HepG2 (cell line): ENCODE measurements at regions not wholly inside any gene's neighbourhood (a gene's known extent, or its start where the extent isn't known, plus 50 kb on each side); places are given as distances from the start of the nearest gene placed in this dataset.

Experiments
- ATAC-seq: fragments of 200-7000 bp; cut with Tn5 transposase; 3 replicates; pipeline ENCODE4 v1.9.1; 2020; ENCODE audit warnings: mild to moderate bottlenecking, moderate library complexity
- BruUV-seq: library from RNA; stranded (reverse); fragments of 400-500 nt; replicated peaks from 2 replicates; lab custom pipeline; 2021; lab: Mats Ljungman, UMichigan
- CTCF ChIA-PET: fragments of 300-600 bp; formaldehyde crosslinking; extraction: SDS; loops from one replicate; lab custom pipeline; 2021; ENCODE audit warnings: low total read pairs, inconsistent platforms, low intra/inter-chr PET ratio; lab: Yijun Ruan, JAX
- POLR2A ChIA-PET: fragments of 350-600 bp; sonication (Branson Sonifier 250); formaldehyde crosslinking; loops from one replicate; lab custom pipeline; 2020; ENCODE audit warnings: antibody characterized with exemption, inconsistent platforms; lab: Yijun Ruan, JAX
- DNase-seq: peaks from one replicate; pipeline ENCODE4 v3.0.0-alpha.2; 2015; ENCODE audit warnings: low spot score
- FAIRE-seq: peaks from 3 replicates; lab custom pipeline; 2011; peaks lifted over from hg19 to GRCh38; lab: Jason Lieb, UNC
- H2AFZ ChIP-seq: one replicate; pipeline ENCODE4 v1.6.1; 2011; ENCODE audit warnings: low read length, inconsistent platforms
- H3K27ac ChIP-seq: fragments of 300-600 bp; 3 replicates; pipeline ENCODE4 v1.8.0; 2011; ENCODE audit warnings: mixed run types, mild to moderate bottlenecking, mixed read lengths, low read length, inconsistent platforms; ENCODE audit not compliant: insufficient read depth; ENCODE audit errors: extremely low read length
- H3K27me3 ChIP-seq, 2 experiments: fragments of 200-600 bp in 1 of 2; 2 replicates in 1 of 2; 3 replicates in 1 of 2; pipeline versions ENCODE4 v1.6.0 to v1.8.0; 2011; ENCODE audit warnings: low read length in 2 of 2, mild to moderate bottlenecking in 2 of 2, moderate library complexity in 2 of 2, inconsistent platforms in 1 of 2; ENCODE audit not compliant: insufficient read depth in 2 of 2, control insufficient read depth in 1 of 2
- H3K36me3 ChIP-seq, 2 experiments: fragments of 200-600 bp in 1 of 2; replicated peaks in 1 of 2; 2 replicates in 1 of 2; 3 replicates in 1 of 2; pipeline versions ENCODE4 v1.5.1 to v1.8.0; 2011; ENCODE audit warnings: low read length in 2 of 2, inconsistent platforms in 1 of 2; ENCODE audit not compliant: insufficient read depth in 2 of 2, control insufficient read depth in 1 of 2
- H3K4me1 ChIP-seq: 2 replicates; pipeline ENCODE4 v1.5.1; 2012; ENCODE audit warnings: low read length, inconsistent platforms; ENCODE audit not compliant: insufficient read depth
- H3K4me2 ChIP-seq: 2 replicates; pipeline ENCODE4 v1.6.0; 2011; ENCODE audit warnings: low read depth, low read length, inconsistent platforms
- H3K4me3 ChIP-seq, 3 experiments: fragments of 200-600 bp in 1 of 3; sonication (generic), shearing (Covaris generic) in 1 of 3; replicated peaks in 1 of 3; 2 replicates each; pipeline ENCODE4 v1.5.1; 2011 to 2016; ENCODE audit warnings: low read length in 3 of 3, inconsistent platforms in 2 of 3, low read depth in 2 of 3, mild to moderate bottlenecking in 2 of 3, control low read depth in 1 of 3, mixed read lengths in 1 of 3; ENCODE audit not compliant: insufficient read depth in 1 of 3
- H3K79me2 ChIP-seq: one replicate; pipeline ENCODE4 v1.6.1; 2011; ENCODE audit warnings: low read length, inconsistent platforms; ENCODE audit not compliant: insufficient read depth
- H3K9ac ChIP-seq: 2 replicates; pipeline ENCODE4 v1.6.0; 2011; ENCODE audit warnings: mild to moderate bottlenecking, low read depth, low read length, inconsistent platforms; ENCODE audit not compliant: insufficient read depth
- H3K9me3 ChIP-seq: 2 replicates; pipeline ENCODE4 v1.5.1; 2012; ENCODE audit warnings: mild to moderate bottlenecking, low read length
- H4K20me1 ChIP-seq: 2 replicates; pipeline ENCODE4 v1.6.0; 2011; ENCODE audit warnings: inconsistent platforms, mild to moderate bottlenecking, low read length, moderate library complexity; ENCODE audit not compliant: insufficient read depth
- ZNF558 ChIP-seq: sonication (generic); formaldehyde crosslinking; IDR thresholded peaks from 2 replicates; pipeline ENCODE4 v1.9.0; 2022; ENCODE audit warnings: mild to moderate bottlenecking, missing genetic modification reagents, borderline replicate concordance
- ZNF713 ChIP-seq: sonication (generic); formaldehyde crosslinking; IDR thresholded peaks from 2 replicates; pipeline ENCODE4 v1.4.0; 2020; ENCODE audit warnings: mild to moderate bottlenecking, missing genetic modification reagents
- ZNF724P ChIP-seq: sonication (generic); formaldehyde crosslinking; IDR thresholded peaks from 2 replicates; pipeline ENCODE4 v1.8.0; 2022; ENCODE audit warnings: missing genetic modification reagents, borderline replicate concordance
- WGBS: methylation state at CpG from one replicate; pipeline ENCODE4 v1.1.6; 2017; ENCODE audit warnings: low lambda C conversion rate; 5-methylcytosine and 5-hydroxymethylcytosine counted together
- in situ Hi-C: cut with HindIII; loops from 2 replicates; pipeline ENCODE4 v1.10.0; 2017; ENCODE audit warnings: low pct_unique_long_range_greater_than_20kb; ENCODE audit not compliant: extremely low pct_ligation_motif_present
- intact Hi-C: fragments of 100-400 bp; cut with micrococcal nuclease; formaldehyde crosslinking; loops from one replicate; pipeline ENCODE4 v1.10.0; 2022; ENCODE audit not compliant: unreplicated experiment

DNA sequence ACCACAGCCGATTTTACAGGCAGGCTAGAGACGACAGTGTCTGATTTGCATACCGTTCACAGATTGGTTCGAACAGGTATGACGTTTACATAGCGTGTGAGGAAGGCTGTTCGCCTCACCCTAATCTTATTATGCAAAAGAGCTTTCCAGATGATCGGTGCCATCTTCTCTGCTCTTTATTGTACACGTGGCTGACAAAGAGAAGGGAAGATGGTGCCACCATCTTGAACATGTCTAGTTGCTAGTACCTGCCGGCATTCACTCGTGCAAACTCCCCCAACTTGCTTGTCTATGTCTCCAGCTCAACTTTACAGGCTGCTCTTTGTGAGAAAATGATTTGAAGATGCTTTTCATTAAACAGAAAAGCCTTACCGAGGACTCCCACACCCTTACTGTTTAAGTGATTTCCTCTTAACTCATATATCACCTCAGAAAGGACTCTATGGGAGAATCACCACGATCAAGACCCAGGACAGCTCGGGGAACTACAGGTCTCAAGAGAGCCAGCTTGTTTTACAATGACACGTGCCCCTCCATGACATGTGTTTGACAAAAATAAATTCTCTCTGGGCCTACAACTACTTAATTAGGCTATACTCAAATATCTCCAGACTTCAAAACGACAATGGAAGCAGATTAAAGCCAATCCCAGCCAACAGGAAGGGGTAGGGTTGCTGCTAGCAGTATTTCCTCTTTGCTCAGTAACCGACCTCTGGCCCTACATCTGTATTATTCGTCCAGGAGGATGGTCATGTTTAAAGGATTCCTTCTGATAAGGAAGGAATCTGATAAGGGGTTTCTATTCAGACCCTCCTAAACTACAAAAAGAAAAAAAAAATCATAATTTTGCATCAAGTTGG lies 480.6 kb downstream of the TMEM114 start:
- no peak for TF ChIP-seq ZNF713 (CRISPR knock-in tag)
- no peak for TF ChIP-seq ZNF558 (CRISPR knock-in tag)
- ChIA-PET POLR2A (no interaction called here), CTCF (no interaction called here)
- in situ Hi-C loops (no loop called here), intact Hi-C loops (no loop called here)
- Histone ChIP-seq H3K9ac (no peak overlapping the region), H3K4me3 (no peak overlapping the region), H3K79me2 (no peaks in the 10 kb centered on the region), H3K4me1 (no peaks in the 10 kb centered on the region), H3K27ac (no peak overlapping the region), H3K27me3 (no peaks in the 10 kb centered on the region), H3K4me2 (no peak overlapping the region), H3K9me3 (peaks cover 17% of the 10 kb centered on the region), H2AFZ (no peak overlapping the region), H3K36me3 (no peaks in the 10 kb centered on the region), H4K20me1 (no peaks in the 10 kb centered on the region)
- ATAC-seq, result no peak
- BruUV-seq, result no TSS peak
- no peak for FAIRE-seq
- WGBS, result 36% methylated on average over 18 of the region's 18 CpGs
- DNase-seq, result no peak

DNA sequence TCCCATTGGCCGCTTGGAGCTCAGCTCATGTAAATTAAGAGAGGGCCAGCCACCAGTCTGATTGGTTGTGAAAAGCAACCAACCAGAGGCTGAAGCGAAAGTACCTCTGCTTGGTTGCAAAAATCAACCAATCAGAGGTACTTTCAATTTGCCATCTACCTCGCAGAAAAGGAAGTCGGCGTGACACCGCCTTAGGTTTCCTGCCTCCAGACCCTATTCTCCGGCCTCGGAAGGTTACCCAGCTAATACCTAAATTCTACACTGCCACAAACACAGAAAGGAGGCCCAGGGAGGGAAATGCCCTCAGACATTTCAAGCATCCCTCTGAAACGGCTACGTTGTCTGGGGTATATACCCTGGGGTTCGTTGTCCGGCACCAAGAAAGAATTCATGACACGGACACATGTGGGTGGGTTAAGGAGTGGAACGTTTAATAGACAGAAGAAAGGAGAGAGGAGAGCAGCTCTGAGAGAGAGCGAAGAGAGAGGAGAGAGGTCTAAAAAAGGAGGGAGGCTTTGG lies 481.3 kb downstream of the TMEM114 start:
- in situ Hi-C loops, result no loop called here

More for the DNA sequence above, 481.3 kb downstream of the TMEM114 start:
- DNase-seq (no peak), ATAC-seq (no peak), FAIRE-seq (no peak)
- BruUV-seq, result no TSS peak
- Histone ChIP-seq H4K20me1 (no peaks in the 10 kb centered on the region), H3K4me3 (peak overlapping the region in 1 of 3 experiments; percentile 32; a peak in 2 of 6 replicates), H3K27me3 (no peaks in the 10 kb centered on the region), H3K4me1 (no peaks in the 10 kb centered on the region), H3K79me2 (no peaks in the 10 kb centered on the region), H2AFZ (no peak overlapping the region), H3K9ac (no peak overlapping the region), H3K36me3 (no peaks in the 10 kb centered on the region), H3K27ac (no peak overlapping the region), H3K4me2 (peak overlapping the region; percentile 37), H3K9me3 (peaks cover 17% of the 10 kb centered on the region)
- intact Hi-C loops, result no loop called here
- TF ChIP-seq ZNF724P (CRISPR knock-in tag), result no peak
- ChIA-PET CTCF (no interaction called here), POLR2A (no interaction called here)
- 69% methylated on average over 15 of the region's 15 CpGs for WGBS
